H9 (cell line): ENCODE measurements at regions not wholly inside any gene's neighbourhood (a gene's known extent, or its start where the extent isn't known, plus 50 kb on each side); places are given as distances from the start of the nearest gene placed in this dataset.

Experiments
- DNase-seq: peaks from one replicate; pipeline ENCODE4 v3.0.0-alpha.2; 2017
- H2AFZ ChIP-seq: one replicate; pipeline ENCODE4 v1.6.1; 2013; ENCODE audit warnings: mild to moderate bottlenecking, low read length, control low read depth, moderate library complexity
- H2AK5ac ChIP-seq: 2 replicates; pipeline ENCODE4 v1.6.1; 2013; ENCODE audit warnings: low read length, control low read depth, mixed read lengths; ENCODE audit not compliant: insufficient read length
- H2BK120ac ChIP-seq: one replicate; pipeline ENCODE4 v1.6.1; 2013; ENCODE audit warnings: low read depth, mild to moderate bottlenecking, low read length, control low read depth, inconsistent platforms; ENCODE audit not compliant: poor library complexity, severe bottlenecking
- H2BK12ac ChIP-seq: 2 replicates; pipeline ENCODE4 v1.6.1; 2013; ENCODE audit warnings: low read length, control low read depth, mixed read lengths, low read depth; ENCODE audit not compliant: insufficient read length
- H2BK15ac ChIP-seq: 2 replicates; pipeline ENCODE4 v1.6.1; 2013; ENCODE audit warnings: low read depth, low read length, control low read depth
- H2BK20ac ChIP-seq: one replicate; pipeline ENCODE4 v1.6.1; 2013; ENCODE audit warnings: low read depth, mild to moderate bottlenecking, low read length, control low read depth, inconsistent platforms; ENCODE audit not compliant: poor library complexity, severe bottlenecking
- H2BK5ac ChIP-seq: 2 replicates; pipeline ENCODE4 v1.6.1; 2013; ENCODE audit warnings: low read length, control low read depth, mixed read lengths; ENCODE audit not compliant: insufficient read length
- H3K14ac ChIP-seq: 2 replicates; pipeline ENCODE4 v1.6.1; 2013; ENCODE audit warnings: low read length, control low read depth; ENCODE audit not compliant: insufficient read depth
- H3K18ac ChIP-seq: 2 replicates; pipeline ENCODE4 v1.6.1; 2013; ENCODE audit warnings: low read depth, mild to moderate bottlenecking, mixed read lengths, low read length, control low read depth; ENCODE audit not compliant: insufficient read length
- H3K23ac ChIP-seq: 2 replicates; pipeline ENCODE4 v1.6.1; 2013; ENCODE audit warnings: low read length, control low read depth, mixed read lengths, low read depth; ENCODE audit not compliant: insufficient read length
- H3K23me2 ChIP-seq: 2 replicates; pipeline ENCODE4 v1.6.1; 2013; ENCODE audit warnings: low read depth, mild to moderate bottlenecking, mixed read lengths, low read length, control low read depth; ENCODE audit not compliant: insufficient read length, poor library complexity, severe bottlenecking
- H3K27ac ChIP-seq: 2 replicates; pipeline ENCODE4 v1.5.1; 2013; ENCODE audit warnings: low read length, control low read depth, mixed read lengths, low read depth; ENCODE audit not compliant: insufficient read length
- H3K27me3 ChIP-seq: 2 replicates; pipeline ENCODE4 v1.6.1; 2013; ENCODE audit warnings: low read length, control low read depth, inconsistent platforms; ENCODE audit not compliant: insufficient read depth
- H3K4ac ChIP-seq: 2 replicates; pipeline ENCODE4 v1.6.1; 2013; ENCODE audit warnings: low read depth, mild to moderate bottlenecking, control low read depth, inconsistent platforms, low read length, moderate library complexity
- H3K4me1 ChIP-seq: 2 replicates; pipeline ENCODE4 v1.6.1; 2013; ENCODE audit warnings: low read length, control low read depth, inconsistent platforms; ENCODE audit not compliant: insufficient read depth
- H3K4me2 ChIP-seq: 2 replicates; pipeline ENCODE4 v1.6.1; 2013; ENCODE audit warnings: low read length, control low read depth, mixed read lengths; ENCODE audit not compliant: insufficient read length, insufficient read depth
- H3K56ac ChIP-seq: 2 replicates; pipeline ENCODE4 v1.6.1; 2013; ENCODE audit warnings: low read depth, mild to moderate bottlenecking, mixed read lengths, low read length, control low read depth; ENCODE audit not compliant: insufficient read length
- H3K79me1 ChIP-seq: 2 replicates; pipeline ENCODE4 v1.6.1; 2013; ENCODE audit warnings: low read depth, mild to moderate bottlenecking, moderate library complexity, low read length, control low read depth, inconsistent platforms; ENCODE audit not compliant: insufficient read depth, poor library complexity, severe bottlenecking
- H3K79me2 ChIP-seq: 2 replicates; pipeline ENCODE4 v1.6.1; 2013; ENCODE audit warnings: low read length, control low read depth, inconsistent platforms; ENCODE audit not compliant: insufficient read depth
- H3K9ac ChIP-seq: 2 replicates; pipeline ENCODE4 v1.6.1; 2013; ENCODE audit warnings: low read length, control low read depth, mixed read lengths; ENCODE audit not compliant: insufficient read length; ENCODE audit errors: extremely low read depth
- H3K9me3 ChIP-seq: one replicate; pipeline ENCODE4 v1.6.1; 2013; ENCODE audit warnings: low read depth, low read length, inconsistent platforms; ENCODE audit not compliant: control insufficient read depth
- H3T11ph ChIP-seq: one replicate; pipeline ENCODE4 v1.6.1; 2013; ENCODE audit warnings: mild to moderate bottlenecking, low read length, control low read depth, inconsistent platforms
- H4K20me1 ChIP-seq: one replicate; pipeline ENCODE4 v1.6.1; 2013; ENCODE audit not compliant: control insufficient read depth, insufficient read length, insufficient read depth
- H4K5ac ChIP-seq: 2 replicates; pipeline ENCODE4 v1.6.1; 2013; ENCODE audit warnings: low read depth, mild to moderate bottlenecking, mixed read lengths, low read length, control low read depth; ENCODE audit not compliant: insufficient read length
- H4K8ac ChIP-seq: replicated peaks from 2 replicates; pipeline ENCODE4 v1.6.1; 2013; ENCODE audit warnings: low read length, control low read depth, mixed read lengths, low read depth; ENCODE audit not compliant: insufficient read length
- H4K91ac ChIP-seq: 2 replicates; pipeline ENCODE4 v1.6.1; 2013; ENCODE audit warnings: low read depth, mild to moderate bottlenecking, moderate library complexity, mixed read lengths, low read length, control low read depth; ENCODE audit not compliant: insufficient read length
- H3K27ac Mint-ChIP-seq, 3 experiments: 2 replicates in 2 of 3; 3 replicates in 1 of 3; pipeline ENCODE4 v1.8.0; 2020 to 2021; ENCODE audit warnings: mixed read lengths in 3 of 3, mild to moderate bottlenecking in 1 of 3, moderate library complexity in 1 of 3
- H3K27me3 Mint-ChIP-seq: 2 replicates; pipeline ENCODE4 v1.8.0; 2021; ENCODE audit warnings: low read depth, mild to moderate bottlenecking, moderate library complexity, mixed read lengths
- H3K36me3 Mint-ChIP-seq, 3 experiments: 2 replicates in 2 of 3; 3 replicates in 1 of 3; pipeline ENCODE4 v1.8.0; 2020 to 2021; ENCODE audit warnings: low read depth in 3 of 3, mixed read lengths in 3 of 3; ENCODE audit not compliant: insufficient read depth in 1 of 3
- H3K4me1 Mint-ChIP-seq, 2 experiments: 2 replicates each; pipeline ENCODE4 v1.8.0; 2020; ENCODE audit warnings: mixed read lengths in 2 of 2
- H3K4me3 Mint-ChIP-seq, 2 experiments: 2 replicates in 1 of 2; 3 replicates in 1 of 2; pipeline ENCODE4 v1.8.0; 2020 to 2021; ENCODE audit warnings: mild to moderate bottlenecking in 2 of 2, mixed read lengths in 2 of 2, moderate library complexity in 1 of 2
- H3K9me3 Mint-ChIP-seq, 2 experiments: 2 replicates in 1 of 2; 3 replicates in 1 of 2; pipeline ENCODE4 v1.8.0; 2020; ENCODE audit warnings: mild to moderate bottlenecking in 2 of 2, mixed read lengths in 2 of 2, moderate library complexity in 1 of 2
- CTCF ChIP-seq: fragments of 200-600 bp; sonication (generic); conservative IDR thresholded peaks from 3 replicates; pipeline ENCODE4 v1.8.0; 2021; ENCODE audit warnings: antibody characterized with exemption, mild to moderate bottlenecking
- WGBS: extraction: QIAGEN DNeasy Blood & Tissue Kit; methylation state at CpG from one replicate; pipeline ENCODE4 v1.1.7; 2013; ENCODE audit warnings: missing lambda C conversion rate, low lambda C conversion rate, mixed read lengths; ENCODE audit not compliant: insufficient read length; ENCODE audit errors: extremely low coverage; 5-methylcytosine and 5-hydroxymethylcytosine counted together

GRCh38 chr12:4112290-4112689, 161.3 kb upstream of the CCND2 start:
- Histone ChIP-seq H3K79me1 (no peaks in the 10 kb centered on the region), H3K56ac (no peak overlapping the region), H2AFZ (no peak overlapping the region), H3K27me3 (no peaks in the 10 kb centered on the region), H3K4me2 (no peak overlapping the region), H2BK5ac (no peak overlapping the region), H2BK15ac (no peak overlapping the region), H2BK12ac (no peak overlapping the region), H4K91ac (no peak overlapping the region), H4K8ac (no peak overlapping the region), H2AK5ac (no peak overlapping the region), H3K18ac (no peak overlapping the region), H3K79me2 (no peaks in the 10 kb centered on the region), H2BK20ac (no peak overlapping the region), H3K9me3 (no peaks in the 10 kb centered on the region), H3K4me1 (peaks cover 10% of the 10 kb centered on the region; the same call in 1 of the 2 replicates), H3K9ac (no peak overlapping the region), H3K23ac (no peak overlapping the region), H3K27ac (no peak overlapping the region), H3T11ph (no peak overlapping the region), H2BK120ac (no peak overlapping the region), H4K20me1 (no peaks in the 10 kb centered on the region), H3K14ac (no peak overlapping the region), H3K23me2 (no peaks in the 10 kb centered on the region), H4K5ac (no peak overlapping the region), H3K4ac (no peak overlapping the region)
- Mint-ChIP-seq H3K4me1 (peaks cover 23 to 24% of the 10 kb centered on the region in 2 experiments), H3K9me3 (peaks cover 0 to 2% of the 10 kb centered on the region in 2 experiments; a peak in 1 of 5 replicates), H3K27me3 (peaks cover 25% of the 10 kb centered on the region), H3K36me3 (no peaks in the 10 kb centered on the region), H3K27ac (no peak overlapping the region), H3K4me3 (no peak overlapping the region)
- TF ChIP-seq CTCF: no peak
- DNase-seq: no peak
- WGBS: no CpG with 5 or more reads among the region's 7 CpGs
